Adrenal gland (tissue), 9 donors: ENCODE measurements at regions not wholly inside any gene's neighbourhood (a gene's known extent, or its start where the extent isn't known, plus 50 kb on each side); places are given as distances from the start of the nearest gene placed in this dataset.

Source experiments
- DNase-seq, 7 donors: peaks; one replicate each; pipeline ENCODE4 v3.0.0-alpha.2; 2019 to 2020
- H3K27ac ChIP-seq, 5 donors: fragments of 200-600 bp; sonication (generic) in 4 of 5; 1 replicate in 3 of 5; 2 replicates in 2 of 5; pipeline versions ENCODE4 v1.5.1 to v1.8.0; 2016 to 2020; ENCODE audit warnings: mild to moderate bottlenecking in 1 of 5
- H3K27me3 ChIP-seq: fragments of 200-600 bp; 2 replicates; pipeline ENCODE4 v1.8.0; 2021
- H3K36me3 ChIP-seq, 2 donors: fragments of 200-600 bp; replicated peaks in 1 of 2; 1 replicate in 1 of 2; 2 replicates in 1 of 2; pipeline versions ENCODE4 v1.5.1 to v1.8.0; 2018 to 2022
- H3K4me1 ChIP-seq, 2 donors: fragments of 200-600 bp; replicated peaks in 1 of 2; 1 replicate in 1 of 2; 2 replicates in 1 of 2; pipeline versions ENCODE4 v1.5.1 to v1.8.0; 2018 to 2021
- H3K4me3 ChIP-seq, 4 donors: fragments of 200-600 bp; sonication (generic) in 3 of 4; one replicate each; pipeline ENCODE4 v1.5.1; 2016 to 2018
- H3K9me3 ChIP-seq, 3 donors: fragments of 200-600 bp; sonication (generic) in 1 of 3; replicated peaks in 1 of 3; 1 replicate in 2 of 3; 2 replicates in 1 of 3; pipeline versions ENCODE4 v1.5.1 to v1.8.0; 2016 to 2021
- CTCF ChIP-seq, 6 experiments: fragments of 450-650 bp in 4 of 6; fragments of 200-600 bp in 2 of 6; sonication (generic) in 1 of 6; IDR thresholded peaks; 1 replicate in 5 of 6; 2 replicates in 1 of 6; pipeline versions ENCODE4 v1.5.1 to v1.8.0; 2016 to 2021; ENCODE audit warnings: antibody characterized with exemption in 6 of 6, mild to moderate bottlenecking in 2 of 6, moderate library complexity in 1 of 6
- POLR2A ChIP-seq, 2 donors: fragments of 450-650 bp; IDR thresholded peaks; one replicate each; pipeline ENCODE4 v1.6.1; 2017; ENCODE audit warnings: antibody characterized with exemption in 2 of 2, mild to moderate bottlenecking in 2 of 2, moderate library complexity in 1 of 2
- WGBS, 4 donors: extraction: QIAGEN DNeasy Blood & Tissue Kit in 2 of 4; methylation state at CpG; one replicate each; pipeline versions ENCODE4 v1.1.5 to v1.1.7; 2013 to 2017; 5-methylcytosine and 5-hydroxymethylcytosine counted together
- intact Hi-C, 2 donors: fragments of 100-400 bp; cut with DNase I; formaldehyde crosslinking; loops; one replicate each; pipeline versions ENCODE4 v1.14.1 to v1.15.0; 2022 to 2023
- donor health status: healthy with polysubstance abuse.
- donor health status: Bipolar disorder and iron deficiency.
- donor health status: DM: yes; HTN: yes; CAD: no.
- donor health status: DM: no; HTN: no; CAD: no.
- donor health status: DM: no; HTN: no; CAD: no.

- H3K36me3 ChIP-seq = no peaks in the 10 kb centered on the region
- 76 to 89% (median 77%) methylated on average over 1 of the region's 1 CpG for WGBS, 4 donors
- no peaks in the 10 kb centered on the region for H3K4me1 ChIP-seq
- no peak overlapping the region for H3K4me3 ChIP-seq
- no peak overlapping the region for H3K27ac ChIP-seq
- H3K9me3 ChIP-seq = no peaks in the 10 kb centered on the region
- DNase-seq = no peak
- no peak for TF ChIP-seq CTCF (IDR thresholded peaks at IDR 0.05)
- TF ChIP-seq POLR2A (IDR thresholded peaks at IDR 0.05) = no peak
- no peaks in the 10 kb centered on the region for H3K27me3 ChIP-seq
- intact Hi-C loops = no loop called here
These were observed 73.9 kb upstream of the VGLL2 start for GRCh38 chr6:117191448-117191847.

- 25 to 52% (median 32%) methylated on average over 2 of the region's 2 CpGs for WGBS, 4 donors
- no peaks in the 10 kb centered on the region for H3K9me3 ChIP-seq
- no peak overlapping the region for H3K4me3 ChIP-seq
- H3K4me1 ChIP-seq = no peaks in the 10 kb centered on the region
- no peaks in the 10 kb centered on the region for H3K27me3 ChIP-seq
- no peak overlapping the region for H3K27ac ChIP-seq
- DNase-seq = no peak
- intact Hi-C loops = no loop called here
- H3K36me3 ChIP-seq = no peaks in the 10 kb centered on the region
- TF ChIP-seq CTCF (IDR thresholded peaks at IDR 0.05) (no peak), POLR2A (IDR thresholded peaks at IDR 0.05) (no peak)
These were observed 71.1 kb upstream of the VGLL2 start for GRCh38 chr6:117194271-117194670.

GRCh38 chr6:117194978-117195377 is 70.4 kb upstream of the VGLL2 start:
- no peak overlapping the region for H3K27ac ChIP-seq
- WGBS, 4 donors = 39 to 55% (median 50%) methylated on average over 4 of the region's 4 CpGs
- H3K9me3 ChIP-seq = no peaks in the 10 kb centered on the region
- TF ChIP-seq POLR2A (IDR thresholded peaks at IDR 0.05) (no peak), CTCF (IDR thresholded peaks at IDR 0.05) (no peak)
- H3K36me3 ChIP-seq = no peaks in the 10 kb centered on the region
- no peaks in the 10 kb centered on the region for H3K4me1 ChIP-seq
- intact Hi-C loops = no loop called here
- DNase-seq = no peak
- H3K27me3 ChIP-seq = no peaks in the 10 kb centered on the region
- no peak overlapping the region for H3K4me3 ChIP-seq

- H3K4me3 ChIP-seq = no peak overlapping the region
- no peaks in the 10 kb centered on the region for H3K27me3 ChIP-seq
- H3K9me3 ChIP-seq = no peaks in the 10 kb centered on the region
- no peak for DNase-seq
- 19 to 29% (median 25%) methylated on average over 3 of the region's 3 CpGs for WGBS, 4 donors
- no peaks in the 10 kb centered on the region for H3K4me1 ChIP-seq
- TF ChIP-seq POLR2A (IDR thresholded peaks at IDR 0.05) (no peak), CTCF (IDR thresholded peaks at IDR 0.05) (no peak)
- no peak overlapping the region for H3K27ac ChIP-seq
- H3K36me3 ChIP-seq = no peaks in the 10 kb centered on the region
- intact Hi-C loops = no loop called here
These were observed 69.6 kb upstream of the VGLL2 start for GRCh38 chr6:117195728-117196127.
